H9 (cell line): ENCODE measurements at regions not wholly inside any gene's neighbourhood (a gene's known extent, or its start where the extent isn't known, plus 50 kb on each side); places are given as distances from the start of the nearest gene placed in this dataset.

ENCODE experiments used
- DNase-seq: peaks from one replicate; pipeline ENCODE4 v3.0.0-alpha.2; 2017
- H2AFZ ChIP-seq: one replicate; pipeline ENCODE4 v1.6.1; 2013; ENCODE audit warnings: mild to moderate bottlenecking, low read length, control low read depth, moderate library complexity
- H2AK5ac ChIP-seq: 2 replicates; pipeline ENCODE4 v1.6.1; 2013; ENCODE audit warnings: low read length, control low read depth, mixed read lengths; ENCODE audit not compliant: insufficient read length
- H2BK120ac ChIP-seq: one replicate; pipeline ENCODE4 v1.6.1; 2013; ENCODE audit warnings: low read depth, mild to moderate bottlenecking, low read length, control low read depth, inconsistent platforms; ENCODE audit not compliant: poor library complexity, severe bottlenecking
- H2BK12ac ChIP-seq: 2 replicates; pipeline ENCODE4 v1.6.1; 2013; ENCODE audit warnings: low read length, control low read depth, mixed read lengths, low read depth; ENCODE audit not compliant: insufficient read length
- H2BK15ac ChIP-seq: 2 replicates; pipeline ENCODE4 v1.6.1; 2013; ENCODE audit warnings: low read depth, low read length, control low read depth
- H2BK20ac ChIP-seq: one replicate; pipeline ENCODE4 v1.6.1; 2013; ENCODE audit warnings: low read depth, mild to moderate bottlenecking, low read length, control low read depth, inconsistent platforms; ENCODE audit not compliant: poor library complexity, severe bottlenecking
- H2BK5ac ChIP-seq: 2 replicates; pipeline ENCODE4 v1.6.1; 2013; ENCODE audit warnings: low read length, control low read depth, mixed read lengths; ENCODE audit not compliant: insufficient read length
- H3K14ac ChIP-seq: 2 replicates; pipeline ENCODE4 v1.6.1; 2013; ENCODE audit warnings: low read length, control low read depth; ENCODE audit not compliant: insufficient read depth
- H3K18ac ChIP-seq: 2 replicates; pipeline ENCODE4 v1.6.1; 2013; ENCODE audit warnings: low read depth, mild to moderate bottlenecking, mixed read lengths, low read length, control low read depth; ENCODE audit not compliant: insufficient read length
- H3K23ac ChIP-seq: 2 replicates; pipeline ENCODE4 v1.6.1; 2013; ENCODE audit warnings: low read length, control low read depth, mixed read lengths, low read depth; ENCODE audit not compliant: insufficient read length
- H3K23me2 ChIP-seq: 2 replicates; pipeline ENCODE4 v1.6.1; 2013; ENCODE audit warnings: low read depth, mild to moderate bottlenecking, mixed read lengths, low read length, control low read depth; ENCODE audit not compliant: insufficient read length, poor library complexity, severe bottlenecking
- H3K27ac ChIP-seq: 2 replicates; pipeline ENCODE4 v1.5.1; 2013; ENCODE audit warnings: low read length, control low read depth, mixed read lengths, low read depth; ENCODE audit not compliant: insufficient read length
- H3K27me3 ChIP-seq: 2 replicates; pipeline ENCODE4 v1.6.1; 2013; ENCODE audit warnings: low read length, control low read depth, inconsistent platforms; ENCODE audit not compliant: insufficient read depth
- H3K4ac ChIP-seq: 2 replicates; pipeline ENCODE4 v1.6.1; 2013; ENCODE audit warnings: low read depth, mild to moderate bottlenecking, control low read depth, inconsistent platforms, low read length, moderate library complexity
- H3K4me1 ChIP-seq: 2 replicates; pipeline ENCODE4 v1.6.1; 2013; ENCODE audit warnings: low read length, control low read depth, inconsistent platforms; ENCODE audit not compliant: insufficient read depth
- H3K4me2 ChIP-seq: 2 replicates; pipeline ENCODE4 v1.6.1; 2013; ENCODE audit warnings: low read length, control low read depth, mixed read lengths; ENCODE audit not compliant: insufficient read length, insufficient read depth
- H3K56ac ChIP-seq: 2 replicates; pipeline ENCODE4 v1.6.1; 2013; ENCODE audit warnings: low read depth, mild to moderate bottlenecking, mixed read lengths, low read length, control low read depth; ENCODE audit not compliant: insufficient read length
- H3K79me1 ChIP-seq: 2 replicates; pipeline ENCODE4 v1.6.1; 2013; ENCODE audit warnings: low read depth, mild to moderate bottlenecking, moderate library complexity, low read length, control low read depth, inconsistent platforms; ENCODE audit not compliant: insufficient read depth, poor library complexity, severe bottlenecking
- H3K79me2 ChIP-seq: 2 replicates; pipeline ENCODE4 v1.6.1; 2013; ENCODE audit warnings: low read length, control low read depth, inconsistent platforms; ENCODE audit not compliant: insufficient read depth
- H3K9ac ChIP-seq: 2 replicates; pipeline ENCODE4 v1.6.1; 2013; ENCODE audit warnings: low read length, control low read depth, mixed read lengths; ENCODE audit not compliant: insufficient read length; ENCODE audit errors: extremely low read depth
- H3K9me3 ChIP-seq: one replicate; pipeline ENCODE4 v1.6.1; 2013; ENCODE audit warnings: low read depth, low read length, inconsistent platforms; ENCODE audit not compliant: control insufficient read depth
- H3T11ph ChIP-seq: one replicate; pipeline ENCODE4 v1.6.1; 2013; ENCODE audit warnings: mild to moderate bottlenecking, low read length, control low read depth, inconsistent platforms
- H4K20me1 ChIP-seq: one replicate; pipeline ENCODE4 v1.6.1; 2013; ENCODE audit not compliant: control insufficient read depth, insufficient read length, insufficient read depth
- H4K5ac ChIP-seq: 2 replicates; pipeline ENCODE4 v1.6.1; 2013; ENCODE audit warnings: low read depth, mild to moderate bottlenecking, mixed read lengths, low read length, control low read depth; ENCODE audit not compliant: insufficient read length
- H4K8ac ChIP-seq: replicated peaks from 2 replicates; pipeline ENCODE4 v1.6.1; 2013; ENCODE audit warnings: low read length, control low read depth, mixed read lengths, low read depth; ENCODE audit not compliant: insufficient read length
- H4K91ac ChIP-seq: 2 replicates; pipeline ENCODE4 v1.6.1; 2013; ENCODE audit warnings: low read depth, mild to moderate bottlenecking, moderate library complexity, mixed read lengths, low read length, control low read depth; ENCODE audit not compliant: insufficient read length
- H3K27ac Mint-ChIP-seq, 3 experiments: 2 replicates in 2 of 3; 3 replicates in 1 of 3; pipeline ENCODE4 v1.8.0; 2020 to 2021; ENCODE audit warnings: mixed read lengths in 3 of 3, mild to moderate bottlenecking in 1 of 3, moderate library complexity in 1 of 3
- H3K27me3 Mint-ChIP-seq: 2 replicates; pipeline ENCODE4 v1.8.0; 2021; ENCODE audit warnings: low read depth, mild to moderate bottlenecking, moderate library complexity, mixed read lengths
- H3K36me3 Mint-ChIP-seq, 3 experiments: 2 replicates in 2 of 3; 3 replicates in 1 of 3; pipeline ENCODE4 v1.8.0; 2020 to 2021; ENCODE audit warnings: low read depth in 3 of 3, mixed read lengths in 3 of 3; ENCODE audit not compliant: insufficient read depth in 1 of 3
- H3K4me1 Mint-ChIP-seq, 2 experiments: 2 replicates each; pipeline ENCODE4 v1.8.0; 2020; ENCODE audit warnings: mixed read lengths in 2 of 2
- H3K4me3 Mint-ChIP-seq, 2 experiments: 2 replicates in 1 of 2; 3 replicates in 1 of 2; pipeline ENCODE4 v1.8.0; 2020 to 2021; ENCODE audit warnings: mild to moderate bottlenecking in 2 of 2, mixed read lengths in 2 of 2, moderate library complexity in 1 of 2
- H3K9me3 Mint-ChIP-seq, 2 experiments: 2 replicates in 1 of 2; 3 replicates in 1 of 2; pipeline ENCODE4 v1.8.0; 2020; ENCODE audit warnings: mild to moderate bottlenecking in 2 of 2, mixed read lengths in 2 of 2, moderate library complexity in 1 of 2
- WGBS: extraction: QIAGEN DNeasy Blood & Tissue Kit; methylation state at CpG from one replicate; pipeline ENCODE4 v1.1.7; 2013; ENCODE audit warnings: missing lambda C conversion rate, low lambda C conversion rate, mixed read lengths; ENCODE audit not compliant: insufficient read length; ENCODE audit errors: extremely low coverage; 5-methylcytosine and 5-hydroxymethylcytosine counted together
- TF ChIP-seq, protein P1 (sequence below): fragments of 200-600 bp; sonication (generic); conservative IDR thresholded peaks from 3 replicates; pipeline ENCODE4 v1.8.0; 2021; ENCODE audit warnings: antibody characterized with exemption, mild to moderate bottlenecking

- H2BK15ac ChIP-seq = no peak overlapping the region
- TF ChIP-seq, protein P1, sequence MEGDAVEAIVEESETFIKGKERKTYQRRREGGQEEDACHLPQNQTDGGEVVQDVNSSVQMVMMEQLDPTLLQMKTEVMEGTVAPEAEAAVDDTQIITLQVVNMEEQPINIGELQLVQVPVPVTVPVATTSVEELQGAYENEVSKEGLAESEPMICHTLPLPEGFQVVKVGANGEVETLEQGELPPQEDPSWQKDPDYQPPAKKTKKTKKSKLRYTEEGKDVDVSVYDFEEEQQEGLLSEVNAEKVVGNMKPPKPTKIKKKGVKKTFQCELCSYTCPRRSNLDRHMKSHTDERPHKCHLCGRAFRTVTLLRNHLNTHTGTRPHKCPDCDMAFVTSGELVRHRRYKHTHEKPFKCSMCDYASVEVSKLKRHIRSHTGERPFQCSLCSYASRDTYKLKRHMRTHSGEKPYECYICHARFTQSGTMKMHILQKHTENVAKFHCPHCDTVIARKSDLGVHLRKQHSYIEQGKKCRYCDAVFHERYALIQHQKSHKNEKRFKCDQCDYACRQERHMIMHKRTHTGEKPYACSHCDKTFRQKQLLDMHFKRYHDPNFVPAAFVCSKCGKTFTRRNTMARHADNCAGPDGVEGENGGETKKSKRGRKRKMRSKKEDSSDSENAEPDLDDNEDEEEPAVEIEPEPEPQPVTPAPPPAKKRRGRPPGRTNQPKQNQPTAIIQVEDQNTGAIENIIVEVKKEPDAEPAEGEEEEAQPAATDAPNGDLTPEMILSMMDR = no peak
- Mint-ChIP-seq H3K9me3 (no peaks in the 10 kb centered on the region), H3K4me3 (no peak overlapping the region), H3K36me3 (no peaks in the 10 kb centered on the region), H3K4me1 (peaks cover 0 to 3% of the 10 kb centered on the region in 2 experiments; a peak in 1 of 4 replicates), H3K27ac (no peak overlapping the region), H3K27me3 (peaks cover 3% of the 10 kb centered on the region)
- H3K23me2 ChIP-seq = no peaks in the 10 kb centered on the region
- no peak overlapping the region for H2BK120ac ChIP-seq
- no peak overlapping the region for H3K27ac ChIP-seq
- no peak overlapping the region for H4K91ac ChIP-seq
- H3K23ac ChIP-seq = no peak overlapping the region
- no peak overlapping the region for H2BK5ac ChIP-seq
- H2BK20ac ChIP-seq = no peak overlapping the region
- no peak overlapping the region for H2AK5ac ChIP-seq
- H4K5ac ChIP-seq = no peak overlapping the region
- H4K20me1 ChIP-seq = no peaks in the 10 kb centered on the region
- H3K18ac ChIP-seq = no peak overlapping the region
- no peak overlapping the region for H3K4ac ChIP-seq
- no peak overlapping the region for H3K56ac ChIP-seq
- no peak overlapping the region for H3T11ph ChIP-seq
- H2BK12ac ChIP-seq = no peak overlapping the region
- no peak overlapping the region for H2AFZ ChIP-seq
- no peaks in the 10 kb centered on the region for H3K4me1 ChIP-seq
- H4K8ac ChIP-seq = no peak overlapping the region
- no peak overlapping the region for H3K4me2 ChIP-seq
- H3K9me3 ChIP-seq = no peaks in the 10 kb centered on the region
- no peaks in the 10 kb centered on the region for H3K79me2 ChIP-seq
- no peaks in the 10 kb centered on the region for H3K79me1 ChIP-seq
- no CpG with 5 or more reads among the region's 1 CpG for WGBS
- DNase-seq = peak; percentile 4
- H3K14ac ChIP-seq = no peak overlapping the region
- H3K9ac ChIP-seq = no peak overlapping the region
- no peaks in the 10 kb centered on the region for H3K27me3 ChIP-seq
Measured at GRCh38 chr1:157284451-157284850, 146.3 kb upstream of the ETV3 start.
